AG04450 (cell line): ENCODE measurements at regions not wholly inside any gene's neighbourhood (a gene's known extent, or its start where the extent isn't known, plus 50 kb on each side); places are given as distances from the start of the nearest gene placed in this dataset.
"Not testable (repeated sequence)": the region's sequence is repeated elsewhere in the genome, so short reads cannot be mapped to it uniquely, and the experiment has no call there.

Experiments used
- CTCF ChIA-PET: fragments of 300-600, 350-600 bp; formaldehyde crosslinking; extraction: SDS; loops from one replicate; lab custom pipeline; 2022; ENCODE audit warnings: antibody characterized with exemption, inconsistent platforms; lab: Charles Lee
- POLR2A ChIA-PET: fragments of 350-600 bp; formaldehyde crosslinking; extraction: SDS; loops from one replicate; lab custom pipeline; 2021; ENCODE audit warnings: antibody characterized with exemption, inconsistent platforms; lab: Yijun Ruan, JAX
- DNase-seq: peaks from one replicate; pipeline ENCODE4 v3.0.0-alpha.2; 2011; ENCODE audit warnings: low read depth, low spot score
- H3K27ac ChIP-seq: one replicate; pipeline ENCODE4 v1.5.1; 2012; ENCODE audit warnings: low read depth, low read length, control low read depth
- H3K27me3 ChIP-seq: one replicate; pipeline ENCODE4 v1.6.0; 2012; ENCODE audit warnings: low read length; ENCODE audit not compliant: control insufficient read depth, insufficient read depth
- H3K4me3 ChIP-seq: 2 replicates; pipeline ENCODE4 v1.5.1; 2011; ENCODE audit warnings: mild to moderate bottlenecking, low read depth, low read length, control low read depth
- H3K9me3 ChIP-seq: 2 replicates; pipeline ENCODE4 v1.5.1; 2012; ENCODE audit warnings: low read length; ENCODE audit not compliant: control insufficient read depth, insufficient read depth
- CTCF ChIP-seq: IDR thresholded peaks from 2 replicates; pipeline ENCODE4 v1.5.1; 2011; ENCODE audit warnings: low read depth, low read length, control low read depth, inconsistent platforms

- CTCF ChIA-PET = no interaction called here
- no peaks in the 10 kb centered on the region for H3K27me3 ChIP-seq
- H3K4me3 ChIP-seq = no peak overlapping the region
- POLR2A ChIA-PET = no interaction called here
- no peak for TF ChIP-seq CTCF
- H3K9me3 ChIP-seq = 0 out of 2 replicates have a peak, but pooled peaks cover 3% of the 10 kb centered on the region
- peak; percentile 89 for DNase-seq
- H3K27ac ChIP-seq = peak overlapping the region; percentile 69
Measured at GRCh38 chr4:181877329-181877848, 365.8 kb upstream of the TENM3 start.

GRCh38 chr4:181890031-181890430 is 353.2 kb upstream of the TENM3 start:
- CTCF ChIA-PET = interaction anchor here (0.8 kb wide), 1 partner anchor 916 kb away, joined by 3 read pairs; no protein-coding TSS in a partner anchor
- POLR2A ChIA-PET = no interaction called here
- H3K27ac ChIP-seq = no peak overlapping the region
- no peaks in the 10 kb centered on the region for H3K9me3 ChIP-seq
- TF ChIP-seq CTCF = no peak
- no peak for DNase-seq
- no peak overlapping the region for H3K4me3 ChIP-seq
- no peaks in the 10 kb centered on the region for H3K27me3 ChIP-seq

- no peaks in the 10 kb centered on the region for H3K27me3 ChIP-seq
- CTCF ChIA-PET = no interaction called here
- no peak for DNase-seq
- no peak for TF ChIP-seq CTCF
- H3K27ac ChIP-seq = no peak overlapping the region
- POLR2A ChIA-PET = no interaction called here
- no peaks in the 10 kb centered on the region for H3K9me3 ChIP-seq
- no peak overlapping the region for H3K4me3 ChIP-seq
Measured at GRCh38 chr4:181890911-181891310, 352.3 kb upstream of the TENM3 start.

- no peaks in the 10 kb centered on the region for H3K27me3 ChIP-seq
- CTCF ChIA-PET = no interaction called here
- peak overlapping the region; percentile 11 for H3K27ac ChIP-seq
- peak; percentile 55 for DNase-seq
- H3K9me3 ChIP-seq = no peaks in the 10 kb centered on the region
- no peak overlapping the region for H3K4me3 ChIP-seq
- TF ChIP-seq CTCF = no peak
- POLR2A ChIA-PET = interaction anchor here (0.6 kb wide), 1 partner anchor 331 kb away, joined by 3 read pairs; no protein-coding TSS in a partner anchor
Measured at GRCh38 chr4:181896614-181897013, 346.6 kb upstream of the TENM3 start.

GRCh38 chr4:181897935-181898334 is 345.3 kb upstream of the TENM3 start:
- Histone ChIP-seq H3K9me3 (no peaks in the 10 kb centered on the region), H3K4me3 (no peak overlapping the region), H3K27me3 (no peaks in the 10 kb centered on the region), H3K27ac (no peak overlapping the region)
- DNase-seq = no peak
- ChIA-PET CTCF (interaction anchor here (0.5 kb wide), 1 partner anchor 22 kb away, joined by 3 read pairs; no protein-coding TSS in a partner anchor), POLR2A (no interaction called here)
- TF ChIP-seq CTCF = no peak

- DNase-seq, H3K27me3 ChIP-seq, H3K4me3 ChIP-seq, H3K9me3 ChIP-seq, H3K27ac ChIP-seq: not testable (repeated sequence)
- ChIA-PET CTCF (interaction anchor here (0.6 kb wide), 1 partner anchor 99 kb away, joined by 3 read pairs; no protein-coding TSS in a partner anchor), POLR2A (interaction anchor here (0.7 kb wide), 1 partner anchor 164 kb away, joined by 4 read pairs; no protein-coding TSS in a partner anchor)
Measured at GRCh38 chr4:181902404-181902803, 340.8 kb upstream of the TENM3 start.
